ENCODE measurements at regions not wholly inside any gene's neighbourhood (a gene's known extent, or its start where the extent isn't known, plus 50 kb on each side); places are given as distances from the start of the nearest gene placed in this dataset.

- H3K4me3 ChIP-seq (ENCODE audit: control insufficient read depth, low read depth, low read length), result no peak overlapping the region
- TF ChIP-seq CTCF (IDR thresholded peaks at IDR 0.05; ENCODE audit: control insufficient read depth, insufficient read depth, low read depth, low read length, missing control alignments), result no peak
- no peak for DNase-seq (ENCODE audit: low read depth)
These were observed 255.3 kb downstream of the CD83 start for GRCh38 chr6:14372734-14373489.

- no peak overlapping the region for H3K4me3 ChIP-seq (ENCODE audit: control insufficient read depth, low read depth, low read length)
- no peak for TF ChIP-seq CTCF (IDR thresholded peaks at IDR 0.05; ENCODE audit: control insufficient read depth, insufficient read depth, low read depth, low read length, missing control alignments)
- DNase-seq (ENCODE audit: low read depth), result no peak
These were observed 256.3 kb downstream of the CD83 start for GRCh38 chr6:14373648-14374437.

- no peak overlapping the region for H3K4me3 ChIP-seq (ENCODE audit: control insufficient read depth, low read depth, low read length)
- TF ChIP-seq CTCF (IDR thresholded peaks at IDR 0.05; ENCODE audit: control insufficient read depth, insufficient read depth, low read depth, low read length, missing control alignments), result no peak
- DNase-seq (ENCODE audit: low read depth), result no peak
These were observed 258.4 kb downstream of the CD83 start for GRCh38 chr6:14375930-14376329.

- H3K4me3 ChIP-seq (ENCODE audit: control insufficient read depth, low read depth, low read length), result no peak overlapping the region
- no peak for TF ChIP-seq CTCF (IDR thresholded peaks at IDR 0.05; ENCODE audit: control insufficient read depth, insufficient read depth, low read depth, low read length, missing control alignments)
- DNase-seq (ENCODE audit: low read depth), result no peak
These were observed 262.0 kb downstream of the CD83 start for GRCh38 chr6:14379568-14379967.

- no peak for DNase-seq (ENCODE audit: low read depth)
- H3K4me3 ChIP-seq (ENCODE audit: control insufficient read depth, low read depth, low read length), result no peak overlapping the region
- TF ChIP-seq CTCF (IDR thresholded peaks at IDR 0.05; ENCODE audit: control insufficient read depth, insufficient read depth, low read depth, low read length, missing control alignments), result no peak
These were observed 262.7 kb downstream of the CD83 start for GRCh38 chr6:14380086-14380820.
